H1 (cell line): ENCODE measurements at regions not wholly inside any gene's neighbourhood (a gene's known extent, or its start where the extent isn't known, plus 50 kb on each side); places are given as distances from the start of the nearest gene placed in this dataset.
"Not testable (repeated sequence)": the region's sequence is repeated elsewhere in the genome, so short reads cannot be mapped to it uniquely, and the experiment has no call there.

Source experiments
- CTCF ChIA-PET: fragments of 300-600 bp; sonication (Branson Sonifier 250); formaldehyde crosslinking; loops from one replicate; lab custom pipeline; 2021; ENCODE audit not compliant: partially characterized antibody; lab: Charles Lee
- POLR2A ChIA-PET: fragments of 300-600 bp; sonication (Branson Sonifier 250); formaldehyde crosslinking; loops from one replicate; lab custom pipeline; 2021; ENCODE audit warnings: inconsistent platforms; ENCODE audit not compliant: partially characterized antibody; lab: Charles Lee
- DNase-seq, 2 experiments: peaks; one replicate each; pipeline versions ENCODE4 v3.0.0 to v3.0.0-alpha.2; 2010 to 2022; ENCODE audit warnings: low spot score in 2 of 2, low read depth in 1 of 2, mixed read lengths in 1 of 2
- FAIRE-seq: peaks from 2 replicates; lab custom pipeline; 2011; peaks lifted over from hg19 to GRCh38; lab: Jason Lieb, UNC
- H2AFZ ChIP-seq: 2 replicates; pipeline ENCODE4 v1.8.1; 2012; ENCODE audit warnings: low read length, inconsistent platforms
- H2AK5ac ChIP-seq: 2 replicates; pipeline ENCODE4 v1.6.1; 2013; ENCODE audit warnings: low read depth, low read length
- H2BK120ac ChIP-seq: replicated peaks from 2 replicates; pipeline ENCODE3; 2013; ENCODE audit warnings: low read depth, low read length, inconsistent platforms
- H2BK12ac ChIP-seq: 2 replicates; pipeline ENCODE4 v1.6.1; 2013; ENCODE audit warnings: low read depth, low read length
- H2BK15ac ChIP-seq: 2 replicates; pipeline ENCODE4 v1.6.1; 2013; ENCODE audit warnings: low read length
- H2BK20ac ChIP-seq: 2 replicates; pipeline ENCODE4 v1.6.1; 2013; ENCODE audit warnings: low read length
- H2BK5ac ChIP-seq: 2 replicates; pipeline ENCODE4 v1.6.1; 2013; ENCODE audit warnings: low read depth, low read length
- H3K14ac ChIP-seq: 2 replicates; pipeline ENCODE4 v1.6.1; 2013; ENCODE audit warnings: inconsistent platforms; ENCODE audit not compliant: insufficient read length
- H3K18ac ChIP-seq: 2 replicates; pipeline ENCODE4 v1.6.1; 2013; ENCODE audit warnings: low read length; ENCODE audit errors: extremely low read depth
- H3K23ac ChIP-seq: 2 replicates; pipeline ENCODE4 v1.6.1; 2013; ENCODE audit warnings: inconsistent platforms; ENCODE audit not compliant: insufficient read length
- H3K23me2 ChIP-seq: 2 replicates; pipeline ENCODE4 v1.6.1; 2013; ENCODE audit warnings: low read depth, low read length
- H3K27ac ChIP-seq: 2 replicates; pipeline ENCODE4 v1.6.1; 2011; ENCODE audit warnings: low read depth, low read length, inconsistent platforms
- H3K27me3 ChIP-seq, 4 experiments: replicated peaks in 1 of 4; 1 replicate in 1 of 4; 2 replicates in 3 of 4; pipeline versions ENCODE4 v1.6.1 to v1.8.1; 2011 to 2013; ENCODE audit warnings: low read length in 3 of 4, mild to moderate bottlenecking in 3 of 4, inconsistent platforms in 2 of 4, mixed read lengths in 2 of 4, moderate library complexity in 1 of 4; ENCODE audit not compliant: control insufficient read depth in 3 of 4, insufficient read depth in 3 of 4; ENCODE audit errors: extremely low read depth in 1 of 4
- H3K36me3 ChIP-seq, 4 experiments: 2 replicates each; pipeline versions ENCODE4 v1.6.1 to v1.8.1; 2011 to 2013; ENCODE audit warnings: mild to moderate bottlenecking in 4 of 4, low read length in 3 of 4, moderate library complexity in 2 of 4, control low read depth in 1 of 4, inconsistent platforms in 1 of 4; ENCODE audit not compliant: insufficient read depth in 4 of 4, control insufficient read depth in 2 of 4
- H3K4ac ChIP-seq: replicated peaks from 2 replicates; pipeline ENCODE3; 2013; ENCODE audit warnings: low read length, low read depth, mixed read lengths, inconsistent platforms; ENCODE audit not compliant: insufficient read length
- H3K4me1 ChIP-seq, 4 experiments: replicated peaks in 1 of 4; 1 replicate in 1 of 4; 2 replicates in 3 of 4; pipeline versions ENCODE4 v1.6.1 to v1.8.1; 2011 to 2013; ENCODE audit warnings: low read length in 3 of 4, inconsistent platforms in 2 of 4, mixed read lengths in 1 of 4; ENCODE audit not compliant: insufficient read depth in 4 of 4, control insufficient read depth in 3 of 4
- H3K4me2 ChIP-seq, 2 experiments: 2 replicates each; pipeline versions ENCODE4 v1.6.1 to v1.8.1; 2011 to 2013; ENCODE audit warnings: low read depth in 2 of 2, low read length in 2 of 2, control low read depth in 1 of 2, inconsistent platforms in 1 of 2, mild to moderate bottlenecking in 1 of 2; ENCODE audit not compliant: insufficient read depth in 1 of 2
- H3K4me3 ChIP-seq, 4 experiments: fragments of 200-600, 300-600 bp in 1 of 4; sonication (generic), shearing (Covaris generic), sonication (Bioruptor Twin) in 1 of 4; 2 replicates each; pipeline versions ENCODE4 v1.5.1 to v1.8.1; 2011 to 2016; ENCODE audit warnings: low read length in 4 of 4, low read depth in 3 of 4, control low read depth in 2 of 4, inconsistent platforms in 2 of 4, mild to moderate bottlenecking in 2 of 4, mixed read lengths in 1 of 4, moderate library complexity in 1 of 4; ENCODE audit not compliant: insufficient read depth in 2 of 4; ENCODE audit errors: extremely low read depth in 1 of 4
- H3K56ac ChIP-seq: replicated peaks from 2 replicates; pipeline ENCODE3; 2013; ENCODE audit warnings: low read depth, mild to moderate bottlenecking, mixed read lengths, low read length, inconsistent platforms; ENCODE audit not compliant: insufficient read length
- H3K79me1 ChIP-seq: 2 replicates; pipeline ENCODE4 v1.6.1; 2013; ENCODE audit warnings: low read depth, low read length, control low read depth
- H3K79me2 ChIP-seq, 2 experiments: 2 replicates each; pipeline versions ENCODE4 v1.6.1 to v1.8.1; 2012 to 2013; ENCODE audit warnings: low read length in 2 of 2, mild to moderate bottlenecking in 2 of 2, inconsistent platforms in 1 of 2; ENCODE audit not compliant: insufficient read depth in 2 of 2, control insufficient read depth in 1 of 2
- H3K9ac ChIP-seq, 4 experiments: replicated peaks in 1 of 4; 1 replicate in 1 of 4; 2 replicates in 3 of 4; pipeline versions ENCODE4 v1.6.1 to v1.8.1; 2011 to 2013; ENCODE audit warnings: low read depth in 3 of 4, low read length in 3 of 4, control low read depth in 2 of 4, mild to moderate bottlenecking in 2 of 4, moderate library complexity in 2 of 4, inconsistent platforms in 1 of 4; ENCODE audit errors: extremely low read depth in 1 of 4
- H3K9me3 ChIP-seq, 2 experiments: 2 replicates each; pipeline versions ENCODE4 v1.6.1 to v1.8.1; 2012 to 2013; ENCODE audit warnings: mild to moderate bottlenecking in 2 of 2, moderate library complexity in 2 of 2, control low read depth in 1 of 2, inconsistent platforms in 1 of 2, low read depth in 1 of 2, low read length in 1 of 2, mixed read lengths in 1 of 2; ENCODE audit not compliant: insufficient read depth in 2 of 2
- H4K20me1 ChIP-seq, 2 experiments: replicated peaks in 1 of 2; 2 replicates each; pipeline versions ENCODE3 to v1.8.1; 2011 to 2013; ENCODE audit warnings: inconsistent platforms in 2 of 2, low read length in 2 of 2, mild to moderate bottlenecking in 1 of 2; ENCODE audit not compliant: insufficient read depth in 2 of 2, control insufficient read depth in 1 of 2
- H4K5ac ChIP-seq: 2 replicates; pipeline ENCODE4 v1.6.1; 2013; ENCODE audit warnings: low read length, low read depth, mixed read lengths, inconsistent platforms; ENCODE audit not compliant: insufficient read length
- H4K8ac ChIP-seq: 2 replicates; pipeline ENCODE4 v1.8.0; 2013; ENCODE audit warnings: mild to moderate bottlenecking, moderate library complexity, low read length, inconsistent platforms; ENCODE audit not compliant: insufficient read depth; ENCODE audit errors: extremely low read depth
- H4K91ac ChIP-seq: replicated peaks from 2 replicates; pipeline ENCODE3; 2013; ENCODE audit warnings: low read length, mixed read lengths, inconsistent platforms; ENCODE audit not compliant: insufficient read length
- WGBS, 2 experiments: shearing (Covaris generic) in 1 of 2; methylation state at CpG; one replicate each; pipeline versions ENCODE4 v1.1.6 to v1.1.7; 2013 to 2015; ENCODE audit warnings: low lambda C conversion rate in 2 of 2, mixed read lengths in 2 of 2, inconsistent platforms in 1 of 2, low coverage in 1 of 2, missing lambda C conversion rate in 1 of 2; ENCODE audit not compliant: insufficient replicate concordance in 2 of 2, insufficient coverage in 1 of 2, insufficient read length in 1 of 2; ENCODE audit errors: extremely low coverage in 1 of 2, missing lambda C conversion rate in 1 of 2; 5-methylcytosine and 5-hydroxymethylcytosine counted together

- H3K56ac ChIP-seq, H3K4me2 ChIP-seq, FAIRE-seq, H2BK12ac ChIP-seq, H3K79me2 ChIP-seq, H3K23me2 ChIP-seq, H3K18ac ChIP-seq, H3K4ac ChIP-seq, H2BK5ac ChIP-seq, H4K8ac ChIP-seq, H3K9ac ChIP-seq, H4K91ac ChIP-seq, H3K79me1 ChIP-seq, H2BK20ac ChIP-seq, H2BK15ac ChIP-seq, H4K5ac ChIP-seq, H3K14ac ChIP-seq, H4K20me1 ChIP-seq, H3K4me3 ChIP-seq, H3K23ac ChIP-seq, H3K27ac ChIP-seq, H2BK120ac ChIP-seq, H2AK5ac ChIP-seq, DNase-seq, H3K36me3 ChIP-seq, POLR2A ChIA-PET, H3K9me3 ChIP-seq, H3K4me1 ChIP-seq, H3K27me3 ChIP-seq, H2AFZ ChIP-seq: not testable (repeated sequence)
- CTCF ChIA-PET, result interaction anchor here (0.6 to 1.0 kb wide), 2 partner anchors 25 to 80 kb away, joined by 3 read pairs; no protein-coding TSS in a partner anchor
- WGBS, 2 experiments, result 89% methylated on average over 5 of the region's 5 CpGs; no CpG with 5 or more reads in 1 of the 2 experiments
Measured at GRCh38 chr22:49395062-49395461, 432.6 kb downstream of the BRD1 start.
